Activated naive CD8-positive, alpha-beta T cell treated with anti-CD3 and anti-CD28 coated beads, Interleukin-2, amount 50 U/mL, for 24 hours (primary cell): ENCODE measurements at regions not wholly inside any gene's neighbourhood (a gene's known extent, or its start where the extent isn't known, plus 50 kb on each side); places are given as distances from the start of the nearest gene placed in this dataset.

Experiments used
- ATAC-seq: fragments of 150-1000 bp; cut with Tn5 transposase; one replicate; pipeline ENCODE4 v1.10.0; 2021
- DNase-seq: peaks from one replicate; pipeline ENCODE4 v3.0.0; 2021
- H3K27ac Mint-ChIP-seq: one replicate; pipeline ENCODE4 v1.8.0; 2021; ENCODE audit warnings: mild to moderate bottlenecking, mixed read lengths
- H3K27me3 Mint-ChIP-seq: one replicate; pipeline ENCODE4 v1.8.0; 2021; ENCODE audit warnings: mixed read lengths
- H3K36me3 Mint-ChIP-seq: one replicate; pipeline ENCODE4 v1.8.0; 2021; ENCODE audit warnings: low read depth, mixed read lengths
- H3K4me1 Mint-ChIP-seq: one replicate; pipeline ENCODE4 v1.8.0; 2021; ENCODE audit warnings: mixed read lengths
- H3K4me3 Mint-ChIP-seq: one replicate; pipeline ENCODE4 v1.8.0; 2021; ENCODE audit warnings: mild to moderate bottlenecking, moderate library complexity, mixed read lengths
- H3K9me3 Mint-ChIP-seq: one replicate; pipeline ENCODE4 v1.8.0; 2021; ENCODE audit warnings: mixed read lengths

- Mint-ChIP-seq H3K9me3 (no peaks in the 10 kb centered on the region), H3K36me3 (no peaks in the 10 kb centered on the region), H3K27ac (no peak overlapping the region), H3K4me1 (no peaks in the 10 kb centered on the region), H3K4me3 (no peak overlapping the region), H3K27me3 (no peaks in the 10 kb centered on the region)
- DNase-seq (no peak), ATAC-seq (no peak)
Observed at GRCh38 chr7:16055263-16055976, 365.9 kb downstream of the CRPPA start.

DNA sequence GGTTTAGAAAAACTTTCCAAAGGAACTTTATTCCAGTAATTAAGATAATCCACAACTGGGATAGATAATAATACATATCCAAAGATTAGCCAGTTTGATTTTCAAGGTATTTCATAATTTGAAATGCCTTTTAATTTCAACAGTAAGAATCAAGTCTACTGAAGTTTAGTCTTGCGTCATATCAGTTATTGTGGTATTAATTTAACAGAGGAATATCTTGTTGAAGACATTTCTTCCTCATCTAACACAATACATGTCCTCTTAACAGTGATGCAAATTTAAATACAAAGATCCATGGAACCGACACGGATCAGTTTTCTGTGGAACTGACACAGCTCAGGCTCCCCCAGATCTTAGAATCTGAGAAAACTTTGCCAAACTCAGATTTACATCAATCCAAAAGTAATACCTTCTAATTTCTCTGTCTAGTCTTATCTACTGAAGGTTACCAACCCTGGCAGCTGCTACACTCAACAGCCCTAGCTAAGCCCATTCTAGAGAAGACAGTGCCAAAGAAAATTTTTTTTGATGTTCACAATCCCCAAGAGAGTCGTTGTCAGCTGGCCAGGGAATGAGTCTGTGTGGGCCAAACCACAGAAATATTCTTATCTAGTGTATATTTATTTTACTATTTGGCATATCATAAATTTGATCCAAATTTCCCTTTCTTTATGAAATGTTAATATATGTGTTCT, 365.2 kb upstream of the MEOX2 start:
- Mint-ChIP-seq H3K27ac (no peak overlapping the region), H3K36me3 (no peaks in the 10 kb centered on the region), H3K27me3 (no peaks in the 10 kb centered on the region), H3K9me3 (no peaks in the 10 kb centered on the region), H3K4me1 (no peaks in the 10 kb centered on the region), H3K4me3 (no peak overlapping the region)
- ATAC-seq (no peak), DNase-seq (no peak)

- ATAC-seq (no peak), DNase-seq (no peak)
- Mint-ChIP-seq H3K27me3 (no peaks in the 10 kb centered on the region), H3K27ac (no peak overlapping the region), H3K9me3 (no peaks in the 10 kb centered on the region), H3K4me3 (no peak overlapping the region), H3K36me3 (no peaks in the 10 kb centered on the region), H3K4me1 (no peaks in the 10 kb centered on the region)
Observed at GRCh38 chr7:16046041-16046440, 359.6 kb upstream of the MEOX2 start.

- H3K4me3 Mint-ChIP-seq: no peak overlapping the region
- DNase-seq (no peak), ATAC-seq (no peak)
- no peaks in the 10 kb centered on the region for H3K27me3 Mint-ChIP-seq
- H3K36me3 Mint-ChIP-seq: no peaks in the 10 kb centered on the region
- H3K27ac Mint-ChIP-seq: no peak overlapping the region
- H3K4me1 Mint-ChIP-seq: no peaks in the 10 kb centered on the region
- H3K9me3 Mint-ChIP-seq: no peaks in the 10 kb centered on the region
Observed at GRCh38 chr7:16045296-16045695, 358.8 kb upstream of the MEOX2 start.

DNA sequence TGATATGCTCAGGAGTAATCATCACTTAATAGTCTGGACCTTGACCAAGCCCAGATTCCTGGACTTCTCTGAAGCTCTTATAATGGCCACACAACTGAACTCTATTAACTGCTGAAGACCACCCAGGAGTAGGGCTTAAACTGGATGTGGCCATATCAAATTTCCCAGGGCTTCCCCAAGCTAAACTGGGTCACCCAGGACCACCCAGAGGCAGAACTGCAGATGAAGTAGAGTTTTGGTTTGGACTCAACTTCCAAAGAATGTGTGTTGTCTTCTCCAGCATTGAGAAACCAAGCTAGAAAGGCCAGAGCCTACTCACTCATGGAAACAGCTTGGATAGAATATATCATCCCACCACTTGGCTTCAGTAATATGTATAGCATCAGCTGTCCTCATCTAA, 358.2 kb upstream of the MEOX2 start:
- Mint-ChIP-seq H3K27me3 (no peaks in the 10 kb centered on the region), H3K27ac (no peak overlapping the region), H3K9me3 (no peaks in the 10 kb centered on the region), H3K36me3 (no peaks in the 10 kb centered on the region), H3K4me3 (no peak overlapping the region), H3K4me1 (no peaks in the 10 kb centered on the region)
- ATAC-seq (no peak), DNase-seq (no peak)

- ATAC-seq (no peak), DNase-seq (no peak)
- no peaks in the 10 kb centered on the region for H3K9me3 Mint-ChIP-seq
- H3K27ac Mint-ChIP-seq: no peak overlapping the region
- no peaks in the 10 kb centered on the region for H3K4me1 Mint-ChIP-seq
- H3K4me3 Mint-ChIP-seq: no peak overlapping the region
- H3K36me3 Mint-ChIP-seq: no peaks in the 10 kb centered on the region
- no peaks in the 10 kb centered on the region for H3K27me3 Mint-ChIP-seq
Observed at GRCh38 chr7:16040346-16040745, 353.9 kb upstream of the MEOX2 start.

- Mint-ChIP-seq H3K27me3 (no peaks in the 10 kb centered on the region), H3K9me3 (no peaks in the 10 kb centered on the region), H3K27ac (no peak overlapping the region), H3K4me3 (no peak overlapping the region), H3K4me1 (no peaks in the 10 kb centered on the region), H3K36me3 (no peaks in the 10 kb centered on the region)
- no peak for ATAC-seq
- DNase-seq: no peak
Observed at GRCh38 chr7:16038906-16039305, 352.4 kb upstream of the MEOX2 start.

GRCh38 chr7:16035392-16035791, 348.9 kb upstream of the MEOX2 start:
- DNase-seq (no peak), ATAC-seq (no peak)
- no peaks in the 10 kb centered on the region for H3K9me3 Mint-ChIP-seq
- no peaks in the 10 kb centered on the region for H3K27me3 Mint-ChIP-seq
- no peaks in the 10 kb centered on the region for H3K4me1 Mint-ChIP-seq
- no peak overlapping the region for H3K4me3 Mint-ChIP-seq
- H3K36me3 Mint-ChIP-seq: no peaks in the 10 kb centered on the region
- H3K27ac Mint-ChIP-seq: no peak overlapping the region

GRCh38 chr7:16034866-16035265, 348.4 kb upstream of the MEOX2 start:
- Mint-ChIP-seq H3K36me3 (no peaks in the 10 kb centered on the region), H3K4me1 (no peaks in the 10 kb centered on the region), H3K27me3 (no peaks in the 10 kb centered on the region), H3K27ac (no peak overlapping the region), H3K9me3 (no peaks in the 10 kb centered on the region), H3K4me3 (no peak overlapping the region)
- no peak for ATAC-seq
- DNase-seq: no peak

- Mint-ChIP-seq H3K36me3 (no peaks in the 10 kb centered on the region), H3K9me3 (no peaks in the 10 kb centered on the region), H3K27ac (no peak overlapping the region), H3K4me3 (no peak overlapping the region), H3K27me3 (no peaks in the 10 kb centered on the region), H3K4me1 (no peaks in the 10 kb centered on the region)
- no peak for DNase-seq
- no peak for ATAC-seq
Observed at GRCh38 chr7:16034353-16034752, 347.9 kb upstream of the MEOX2 start.

- ATAC-seq (no peak), DNase-seq (no peak)
- H3K36me3 Mint-ChIP-seq: no peaks in the 10 kb centered on the region
- no peak overlapping the region for H3K27ac Mint-ChIP-seq
- no peaks in the 10 kb centered on the region for H3K4me1 Mint-ChIP-seq
- H3K9me3 Mint-ChIP-seq: no peaks in the 10 kb centered on the region
- H3K27me3 Mint-ChIP-seq: no peaks in the 10 kb centered on the region
- H3K4me3 Mint-ChIP-seq: no peak overlapping the region
Observed at GRCh38 chr7:16033233-16033632, 346.8 kb upstream of the MEOX2 start.

DNA sequence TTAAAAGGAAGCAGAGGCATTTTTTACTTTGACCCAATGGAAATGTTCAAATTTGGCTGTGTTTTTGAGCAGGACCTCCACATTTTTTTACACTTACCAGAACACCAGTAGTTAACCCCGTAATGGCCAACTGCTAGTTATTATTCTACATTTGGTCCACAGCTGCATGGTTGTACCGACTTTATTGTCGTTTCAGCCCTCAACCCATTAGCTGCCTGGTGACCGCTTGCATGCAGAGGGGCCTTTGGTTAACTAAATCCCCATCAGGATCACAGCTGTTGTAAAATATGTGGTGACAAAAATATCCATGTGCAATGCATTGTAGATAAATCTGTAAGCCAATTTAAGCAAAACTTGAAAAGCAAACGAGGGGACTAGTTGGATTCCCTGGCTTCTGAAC, 342.2 kb upstream of the MEOX2 start:
- Mint-ChIP-seq H3K4me1 (no peaks in the 10 kb centered on the region), H3K4me3 (no peak overlapping the region)

GRCh38 chr7:16028103-16028502, 341.6 kb upstream of the MEOX2 start:
- H3K27me3 Mint-ChIP-seq: no peaks in the 10 kb centered on the region
- no peak overlapping the region for H3K4me3 Mint-ChIP-seq
- H3K9me3 Mint-ChIP-seq: no peaks in the 10 kb centered on the region
- no peak for DNase-seq
- H3K36me3 Mint-ChIP-seq: no peaks in the 10 kb centered on the region
- H3K4me1 Mint-ChIP-seq: no peaks in the 10 kb centered on the region
- no peak overlapping the region for H3K27ac Mint-ChIP-seq
- no peak for ATAC-seq

More for the DNA sequence above, 342.2 kb upstream of the MEOX2 start:
- Mint-ChIP-seq H3K9me3 (no peaks in the 10 kb centered on the region), H3K36me3 (no peaks in the 10 kb centered on the region), H3K27ac (no peak overlapping the region), H3K27me3 (no peaks in the 10 kb centered on the region)
- ATAC-seq: no peak
- DNase-seq: no peak

- DNase-seq (no peak), ATAC-seq (no peak)
- Mint-ChIP-seq H3K4me1 (no peaks in the 10 kb centered on the region), H3K4me3 (no peak overlapping the region), H3K27ac (no peak overlapping the region), H3K36me3 (no peaks in the 10 kb centered on the region), H3K27me3 (no peaks in the 10 kb centered on the region), H3K9me3 (no peaks in the 10 kb centered on the region)
Observed at GRCh38 chr7:16027396-16027795, 340.9 kb upstream of the MEOX2 start.

GRCh38 chr7:16026253-16027020, 340.0 kb upstream of the MEOX2 start:
- Mint-ChIP-seq H3K27me3 (no peaks in the 10 kb centered on the region), H3K36me3 (no peaks in the 10 kb centered on the region), H3K9me3 (no peaks in the 10 kb centered on the region), H3K4me1 (no peaks in the 10 kb centered on the region), H3K4me3 (no peak overlapping the region), H3K27ac (no peak overlapping the region)
- ATAC-seq (no peak), DNase-seq (no peak)
